Ammon's horn (tissue), 1 donor: ENCODE measurements at regions not wholly inside any gene's neighbourhood (a gene's known extent, or its start where the extent isn't known, plus 50 kb on each side); places are given as distances from the start of the nearest gene placed in this dataset.
"Not testable (repeated sequence)": the region's sequence is repeated elsewhere in the genome, so short reads cannot be mapped to it uniquely, and the experiment has no call there.

Experiments used
- DNase-seq: peaks from one replicate; pipeline ENCODE4 v3.0.0-alpha.2; 2016; ENCODE audit warnings: low spot score

GRCh38 chr2:62410926-62411456 is 95.0 kb downstream of the TMEM17 start:
- no peak for DNase-seq

- DNase-seq = peak; percentile 74
Measured at GRCh38 chr2:62410015-62410453, 96.0 kb downstream of the TMEM17 start.

GRCh38 chr2:62409442-62409841 is 96.6 kb downstream of the TMEM17 start:
- no peak for DNase-seq

- no peak for DNase-seq
Measured at GRCh38 chr2:62408241-62408677, 97.7 kb downstream of the TMEM17 start.

DNA sequence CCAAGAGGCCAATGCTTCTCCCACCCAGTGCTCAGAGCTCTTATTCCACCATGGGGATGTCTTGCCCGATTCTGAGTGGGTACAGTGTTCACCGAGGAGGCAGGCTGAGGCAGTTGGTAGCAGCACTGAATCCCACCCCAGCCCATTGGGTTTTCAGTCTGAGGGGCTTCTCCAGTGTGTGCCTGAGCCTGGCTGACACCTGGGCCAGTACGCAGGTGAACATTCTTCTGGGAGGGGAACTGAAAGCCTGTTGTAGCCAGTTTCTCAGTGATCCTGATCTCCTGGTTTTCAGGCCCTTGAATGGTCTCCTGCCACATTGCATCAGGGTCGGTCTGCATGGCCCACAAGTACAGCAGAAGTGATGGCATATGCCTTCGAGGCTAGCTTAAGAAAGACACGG is 98.2 kb downstream of the TMEM17 start:
- DNase-seq = no peak

GRCh38 chr2:62407401-62407800 is 98.6 kb downstream of the TMEM17 start:
- DNase-seq = no peak

- no peak for DNase-seq
Measured at GRCh38 chr2:62406573-62407043, 99.4 kb downstream of the TMEM17 start.

- no peak for DNase-seq
Measured at GRCh38 chr2:62404913-62405312, 101.1 kb downstream of the TMEM17 start.

DNA sequence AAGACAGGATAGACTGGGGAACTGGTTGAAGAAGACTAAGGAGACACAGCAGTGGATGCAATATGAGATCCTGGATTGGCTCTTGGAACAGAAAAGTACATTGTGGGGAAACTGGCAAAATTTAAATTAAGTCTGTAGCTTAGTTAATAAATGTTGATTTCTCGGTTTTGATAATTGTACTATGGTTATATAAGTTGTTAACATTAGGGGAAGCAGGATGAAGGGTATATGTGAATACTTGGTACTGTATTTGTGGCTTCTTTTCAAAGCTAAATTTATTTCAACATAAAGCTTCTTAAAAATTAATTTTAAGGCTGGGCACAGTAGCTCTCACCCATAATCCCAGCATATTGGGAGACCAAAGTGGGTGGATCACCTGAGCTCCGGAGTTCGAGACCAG is 103.8 kb downstream of the TMEM17 start:
- DNase-seq = no peak

- DNase-seq = no peak
Measured at GRCh38 chr2:62398356-62398755, 107.6 kb downstream of the TMEM17 start.

DNA sequence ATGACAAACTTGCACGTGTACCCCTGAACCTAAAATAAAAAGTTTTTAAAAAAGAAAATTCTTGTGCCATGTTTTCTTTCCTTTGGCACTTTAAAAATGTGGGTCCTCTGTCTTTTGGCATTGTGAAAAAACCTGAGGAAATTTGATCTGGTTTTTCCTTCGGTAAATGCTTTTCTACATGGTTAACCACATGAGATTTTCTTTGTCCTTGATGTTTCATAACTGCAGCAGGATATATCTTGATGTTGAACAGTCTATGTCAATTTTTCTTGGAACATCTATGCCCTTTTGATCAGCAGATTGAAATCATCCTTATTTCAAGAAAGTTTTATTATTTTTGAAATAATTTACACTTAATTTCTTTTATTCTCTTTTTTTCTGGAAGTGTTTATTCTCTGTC is 109.1 kb downstream of the TMEM17 start:
- DNase-seq = no peak

DNA sequence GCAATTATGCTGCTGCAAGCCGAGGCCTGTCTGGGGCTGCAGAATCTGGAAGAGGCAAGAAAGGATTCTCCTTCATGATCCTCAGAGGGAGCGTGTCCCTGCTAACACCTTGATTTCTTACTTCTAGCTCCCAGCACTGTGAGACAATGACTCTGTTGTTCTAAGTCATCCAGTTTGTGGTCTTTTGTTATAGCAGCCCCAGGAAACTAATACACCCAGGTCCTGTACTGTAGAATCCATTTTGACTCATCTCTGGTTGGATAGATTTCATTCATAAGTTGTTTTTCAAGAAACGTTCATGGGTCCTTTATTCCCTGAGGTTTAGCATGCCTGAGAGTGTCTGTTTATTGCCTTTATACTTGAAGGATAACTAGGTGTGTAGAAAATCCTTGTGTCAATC is 112.7 kb downstream of the TMEM17 start:
- no peak for DNase-seq

DNA sequence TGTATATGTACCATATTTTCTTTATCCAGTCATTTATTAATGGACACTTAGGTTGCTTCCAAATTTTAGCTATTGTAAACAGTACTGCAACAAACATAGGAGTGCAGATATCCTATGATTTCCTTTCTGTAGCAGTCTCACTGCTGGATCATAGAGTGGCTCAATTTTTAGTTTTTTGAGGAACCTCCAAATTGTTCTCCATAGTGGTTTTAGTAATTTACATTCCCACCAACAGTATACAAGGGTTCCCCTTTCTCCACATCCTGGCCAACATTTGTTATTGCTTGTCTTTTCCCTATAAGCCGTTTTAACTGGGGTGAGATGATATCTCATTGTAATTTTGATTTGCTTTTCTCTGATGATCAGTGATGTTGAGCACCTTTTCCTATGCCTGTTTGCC is 114.3 kb downstream of the TMEM17 start:
- no peak for DNase-seq

GRCh38 chr2:62386378-62386777 is 119.6 kb downstream of the TMEM17 start:
- DNase-seq = not testable (repeated sequence)

DNA sequence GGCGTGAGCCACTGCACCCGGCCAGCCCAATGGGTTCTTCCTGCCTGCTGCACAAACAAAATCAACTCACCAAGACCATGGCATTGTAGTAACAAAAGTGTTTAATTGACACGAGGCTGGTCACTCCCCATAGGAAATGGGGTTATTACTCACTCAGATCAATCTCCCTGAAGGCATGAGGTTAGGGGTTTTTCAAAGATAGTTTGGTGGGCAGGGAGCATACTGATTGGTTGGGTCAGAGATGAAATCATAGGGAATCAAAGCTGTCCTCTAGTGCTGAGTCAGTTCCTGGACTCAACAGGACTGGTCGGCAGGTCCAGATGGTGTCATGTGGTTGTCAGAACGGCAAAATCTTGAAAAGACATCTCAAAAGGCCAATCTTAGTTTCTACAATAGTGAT is 122.1 kb downstream of the TMEM17 start:
- DNase-seq = no peak

DNA sequence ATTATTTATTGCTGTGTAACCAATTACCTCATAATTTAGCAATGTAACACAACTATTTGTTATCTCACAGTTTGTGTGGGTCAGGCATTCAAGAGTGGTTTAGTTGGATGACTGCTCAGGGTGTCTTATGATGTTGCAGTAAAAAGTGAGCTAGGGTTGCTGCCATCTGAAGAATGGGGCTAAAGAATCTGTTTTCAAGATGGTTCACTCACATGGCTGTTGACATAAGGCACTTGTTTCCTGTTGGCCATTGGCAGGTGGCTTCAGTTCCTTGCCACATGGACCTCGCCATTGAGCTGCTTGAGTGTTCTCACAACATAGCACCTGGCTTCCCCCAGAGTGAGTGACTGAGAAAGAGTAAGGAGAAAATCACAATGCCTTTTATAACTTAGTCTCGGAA is 123.2 kb downstream of the TMEM17 start:
- no peak for DNase-seq

DNA sequence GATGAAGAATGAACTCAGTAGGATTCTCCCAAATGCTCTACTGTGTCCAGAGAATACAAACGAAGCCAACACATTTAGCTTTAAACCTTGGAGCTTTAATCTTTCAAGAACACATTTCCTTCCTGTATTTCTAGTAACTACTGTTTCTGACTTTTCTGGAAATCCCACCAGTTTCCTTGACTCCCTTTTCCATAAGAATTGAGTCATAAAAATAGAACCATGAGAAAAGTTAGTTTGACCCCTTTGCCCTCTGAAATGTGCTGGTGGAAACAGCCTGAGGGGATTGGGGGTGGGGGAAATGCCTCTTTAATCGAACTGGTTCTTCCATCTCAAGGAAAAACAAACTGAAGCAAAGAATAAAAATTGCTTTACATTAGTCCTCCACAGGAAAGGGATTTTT is 123.9 kb downstream of the TMEM17 start:
- no peak for DNase-seq

- DNase-seq = no peak
Measured at GRCh38 chr2:62381656-62382055, 124.3 kb downstream of the TMEM17 start.

- no peak for DNase-seq
Measured at GRCh38 chr2:62379566-62379965, 126.4 kb downstream of the TMEM17 start.

- DNase-seq = no peak
Measured at GRCh38 chr2:62375113-62375420, 130.9 kb downstream of the TMEM17 start.

GRCh38 chr2:62374301-62375112 is 131.5 kb downstream of the TMEM17 start:
- DNase-seq = no peak

DNA sequence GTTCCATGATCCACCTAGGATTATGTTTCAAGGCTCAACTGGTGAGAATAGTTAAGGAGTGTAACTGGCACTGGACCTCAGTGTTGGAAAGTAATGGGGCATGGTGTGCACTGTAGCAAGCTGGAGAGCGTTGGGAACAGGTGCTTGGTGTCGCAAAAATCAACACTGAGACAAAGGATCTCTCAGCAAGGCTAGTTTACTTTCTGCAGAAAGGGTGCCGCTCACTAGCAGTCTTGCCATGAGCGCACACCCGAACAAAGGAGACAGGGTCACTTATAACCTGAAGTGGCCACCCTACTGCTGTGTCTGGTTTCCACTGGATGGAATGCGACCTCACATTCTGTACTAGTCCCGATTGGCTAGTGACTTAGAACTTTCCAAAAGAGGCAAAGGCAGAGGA is 133.2 kb downstream of the TMEM17 start:
- no peak for DNase-seq

GRCh38 chr2:62370321-62371250 is 135.4 kb downstream of the TMEM17 start:
- DNase-seq = no peak
